ENCODE measurements at regions not wholly inside any gene's neighbourhood (a gene's known extent, or its start where the extent isn't known, plus 50 kb on each side); places are given as distances from the start of the nearest gene placed in this dataset.
"Not testable (repeated sequence)": the region's sequence is repeated elsewhere in the genome, so short reads cannot be mapped to it uniquely, and the experiment has no call there.

DNA sequence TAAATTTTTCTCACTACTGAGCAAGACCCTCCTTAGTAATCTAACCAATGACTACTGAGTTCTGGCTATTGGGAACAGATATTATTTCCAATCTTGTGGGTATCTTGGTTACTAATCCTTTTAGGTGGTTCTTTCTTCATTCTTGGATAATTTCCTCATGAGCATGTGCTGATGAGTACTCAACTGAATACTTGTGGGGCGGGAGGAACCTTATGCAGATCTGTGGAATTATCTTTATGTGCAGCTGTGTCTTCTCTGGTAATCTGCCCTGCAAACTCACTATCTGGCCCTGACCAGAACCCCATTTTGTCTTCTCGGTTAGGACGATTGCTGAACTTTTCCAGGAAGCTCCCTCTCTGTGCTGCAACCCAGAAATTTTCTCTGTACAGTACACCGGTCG is 89.7 kb upstream of the TRPC4 start:
- no peak overlapping the region for H3K27ac ChIP-seq (ENCODE audit: insufficient read depth, low read length)
- H3K4me2 ChIP-seq (ENCODE audit: extremely low read depth, insufficient read depth, low read length): no peak overlapping the region
- no peak overlapping the region for H3K9ac ChIP-seq (ENCODE audit: insufficient read depth, low read length)
- no peaks in the 10 kb centered on the region for H3K27me3 ChIP-seq (ENCODE audit: control insufficient read depth, insufficient read depth, low read length)
- TF ChIP-seq EZH2 (IDR thresholded peaks at IDR 0.05; ENCODE audit: low read length, missing control alignments): no peak
- TF ChIP-seq, protein P1, sequence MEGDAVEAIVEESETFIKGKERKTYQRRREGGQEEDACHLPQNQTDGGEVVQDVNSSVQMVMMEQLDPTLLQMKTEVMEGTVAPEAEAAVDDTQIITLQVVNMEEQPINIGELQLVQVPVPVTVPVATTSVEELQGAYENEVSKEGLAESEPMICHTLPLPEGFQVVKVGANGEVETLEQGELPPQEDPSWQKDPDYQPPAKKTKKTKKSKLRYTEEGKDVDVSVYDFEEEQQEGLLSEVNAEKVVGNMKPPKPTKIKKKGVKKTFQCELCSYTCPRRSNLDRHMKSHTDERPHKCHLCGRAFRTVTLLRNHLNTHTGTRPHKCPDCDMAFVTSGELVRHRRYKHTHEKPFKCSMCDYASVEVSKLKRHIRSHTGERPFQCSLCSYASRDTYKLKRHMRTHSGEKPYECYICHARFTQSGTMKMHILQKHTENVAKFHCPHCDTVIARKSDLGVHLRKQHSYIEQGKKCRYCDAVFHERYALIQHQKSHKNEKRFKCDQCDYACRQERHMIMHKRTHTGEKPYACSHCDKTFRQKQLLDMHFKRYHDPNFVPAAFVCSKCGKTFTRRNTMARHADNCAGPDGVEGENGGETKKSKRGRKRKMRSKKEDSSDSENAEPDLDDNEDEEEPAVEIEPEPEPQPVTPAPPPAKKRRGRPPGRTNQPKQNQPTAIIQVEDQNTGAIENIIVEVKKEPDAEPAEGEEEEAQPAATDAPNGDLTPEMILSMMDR (conservative IDR thresholded peaks at IDR 0.05 in 1 of 2, IDR thresholded peaks at IDR 0.05 in 1 of 2; ENCODE audit: low read depth in 1 of 2, low read length in 2 of 2): no peak
- DNase-seq (ENCODE audit: low read depth in 2 of 2): no peak
- H3K36me3 ChIP-seq (ENCODE audit: control insufficient read depth, insufficient read depth, low read length): no peaks in the 10 kb centered on the region
- no peak overlapping the region for H3K4me3 ChIP-seq (replicated peaks in 1 of 4; ENCODE audit: control extremely low read depth in 1 of 4, insufficient read depth in 1 of 4, low read depth in 3 of 4, low read length in 4 of 4)
- no peak overlapping the region for H2AFZ ChIP-seq (ENCODE audit: low read length)
- no peaks in the 10 kb centered on the region for H4K20me1 ChIP-seq (ENCODE audit: control insufficient read depth, extremely low read depth, insufficient read depth, low read length)
- no peaks in the 10 kb centered on the region for H3K9me3 ChIP-seq (ENCODE audit: control insufficient read depth, insufficient read depth, low read depth, low read length)
- no peaks in the 10 kb centered on the region for H3K4me1 ChIP-seq (ENCODE audit: control insufficient read depth, extremely low read depth, insufficient read depth, low read length)
- no peaks in the 10 kb centered on the region for H3K79me2 ChIP-seq (ENCODE audit: control insufficient read depth, insufficient read depth, low read length)

DNA sequence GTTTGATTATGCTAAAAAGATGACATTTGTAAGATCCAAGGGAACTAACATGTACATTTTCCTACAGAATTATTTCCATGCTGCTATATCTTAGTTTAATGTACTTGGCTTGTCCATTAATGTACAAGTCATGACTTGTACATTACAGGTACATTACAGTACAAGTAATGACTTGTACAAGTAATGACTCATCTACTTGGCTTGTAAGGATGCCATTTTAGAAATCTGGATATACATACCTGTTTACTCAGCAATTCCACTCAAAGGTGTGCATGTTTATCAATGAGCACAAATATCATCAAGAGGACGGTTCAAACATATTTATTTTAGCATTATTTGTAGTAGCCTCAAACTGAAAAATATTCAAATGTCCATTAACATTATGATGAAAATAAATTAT is 87.0 kb upstream of the TRPC4 start:
- H3K9ac ChIP-seq (ENCODE audit: insufficient read depth, low read length): no peak overlapping the region
- H3K9me3 ChIP-seq (ENCODE audit: control insufficient read depth, insufficient read depth, low read depth, low read length): no peaks in the 10 kb centered on the region
- H3K27ac ChIP-seq (ENCODE audit: insufficient read depth, low read length): no peak overlapping the region
- DNase-seq (ENCODE audit: low read depth in 2 of 2): no peak
- H3K4me3 ChIP-seq (replicated peaks in 1 of 4; ENCODE audit: control extremely low read depth in 1 of 4, insufficient read depth in 1 of 4, low read depth in 3 of 4, low read length in 4 of 4): no peak overlapping the region
- H3K36me3 ChIP-seq (ENCODE audit: control insufficient read depth, insufficient read depth, low read length): no peaks in the 10 kb centered on the region
- H3K79me2 ChIP-seq (ENCODE audit: control insufficient read depth, insufficient read depth, low read length): no peaks in the 10 kb centered on the region
- H2AFZ ChIP-seq (ENCODE audit: low read length): no peak overlapping the region
- H3K27me3 ChIP-seq (ENCODE audit: control insufficient read depth, insufficient read depth, low read length): no peaks in the 10 kb centered on the region
- H4K20me1 ChIP-seq (ENCODE audit: control insufficient read depth, extremely low read depth, insufficient read depth, low read length): no peaks in the 10 kb centered on the region
- H3K4me1 ChIP-seq (ENCODE audit: control insufficient read depth, extremely low read depth, insufficient read depth, low read length): no peaks in the 10 kb centered on the region
- TF ChIP-seq, protein P1 (conservative IDR thresholded peaks at IDR 0.05 in 1 of 2, IDR thresholded peaks at IDR 0.05 in 1 of 2; ENCODE audit: low read depth in 1 of 2, low read length in 2 of 2): no peak
- TF ChIP-seq EZH2 (IDR thresholded peaks at IDR 0.05; ENCODE audit: low read length, missing control alignments): no peak
- no peak overlapping the region for H3K4me2 ChIP-seq (ENCODE audit: extremely low read depth, insufficient read depth, low read length)

DNA sequence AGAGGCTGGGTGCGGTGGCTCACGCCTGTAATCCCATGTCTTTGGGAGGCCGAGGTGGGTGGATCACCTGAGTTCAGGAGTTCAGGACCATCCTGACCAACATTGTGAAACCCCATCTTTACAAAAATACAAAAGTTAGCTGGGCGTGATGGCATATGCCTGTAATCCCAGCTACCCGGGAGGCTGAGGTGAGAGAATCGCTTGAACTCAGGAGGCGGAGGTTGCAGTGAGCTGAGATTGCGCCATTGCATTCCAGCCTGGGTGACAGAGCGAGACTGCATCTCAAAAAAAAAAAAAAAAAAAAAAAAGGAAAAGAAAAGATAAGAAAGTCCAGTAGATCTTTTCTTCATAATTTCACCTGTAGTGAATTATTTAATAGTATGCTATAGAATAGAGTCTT is 85.0 kb upstream of the TRPC4 start:
- not testable (repeated sequence) for H3K36me3 ChIP-seq (ENCODE audit: control insufficient read depth, insufficient read depth, low read length); H3K9me3 ChIP-seq (ENCODE audit: control insufficient read depth, insufficient read depth, low read depth, low read length); H3K4me1 ChIP-seq (ENCODE audit: control insufficient read depth, extremely low read depth, insufficient read depth, low read length); H3K4me3 ChIP-seq (replicated peaks in 1 of 4; ENCODE audit: control extremely low read depth in 1 of 4, insufficient read depth in 1 of 4, low read depth in 3 of 4, low read length in 4 of 4); H3K4me2 ChIP-seq (ENCODE audit: extremely low read depth, insufficient read depth, low read length); H3K9ac ChIP-seq (ENCODE audit: insufficient read depth, low read length); DNase-seq (ENCODE audit: low read depth in 2 of 2); H4K20me1 ChIP-seq (ENCODE audit: control insufficient read depth, extremely low read depth, insufficient read depth, low read length); H2AFZ ChIP-seq (ENCODE audit: low read length); H3K27me3 ChIP-seq (ENCODE audit: control insufficient read depth, insufficient read depth, low read length); H3K27ac ChIP-seq (ENCODE audit: insufficient read depth, low read length); H3K79me2 ChIP-seq (ENCODE audit: control insufficient read depth, insufficient read depth, low read length)

DNA sequence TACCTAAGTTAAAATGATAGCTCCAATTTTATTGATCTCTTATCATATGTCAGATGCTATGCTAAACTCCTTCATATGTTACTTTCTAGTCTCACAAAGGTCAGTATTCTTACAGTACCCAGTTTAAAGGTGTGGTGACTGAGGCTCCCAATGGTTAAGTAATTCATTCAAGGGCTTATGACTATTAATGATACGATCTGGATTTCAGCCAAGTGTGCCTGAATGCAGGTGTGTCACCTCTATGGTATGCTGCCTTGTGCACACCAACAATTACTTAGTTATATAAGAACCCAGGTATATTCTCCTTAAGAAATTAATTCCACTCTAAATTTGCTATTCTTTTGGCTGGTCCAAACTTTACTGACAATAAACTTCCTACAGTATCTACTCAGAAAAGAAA is 84.6 kb upstream of the TRPC4 start:
- H3K36me3 ChIP-seq (ENCODE audit: control insufficient read depth, insufficient read depth, low read length): no peaks in the 10 kb centered on the region
- no peak for TF ChIP-seq EZH2 (IDR thresholded peaks at IDR 0.05; ENCODE audit: low read length, missing control alignments)
- TF ChIP-seq, protein P1 (conservative IDR thresholded peaks at IDR 0.05 in 1 of 2, IDR thresholded peaks at IDR 0.05 in 1 of 2; ENCODE audit: low read depth in 1 of 2, low read length in 2 of 2): no peak
- H3K4me2 ChIP-seq (ENCODE audit: extremely low read depth, insufficient read depth, low read length): no peak overlapping the region
- no peak overlapping the region for H3K4me3 ChIP-seq (replicated peaks in 1 of 4; ENCODE audit: control extremely low read depth in 1 of 4, insufficient read depth in 1 of 4, low read depth in 3 of 4, low read length in 4 of 4)
- no peak overlapping the region for H3K9ac ChIP-seq (ENCODE audit: insufficient read depth, low read length)
- H3K4me1 ChIP-seq (ENCODE audit: control insufficient read depth, extremely low read depth, insufficient read depth, low read length): no peaks in the 10 kb centered on the region
- no peak overlapping the region for H3K27ac ChIP-seq (ENCODE audit: insufficient read depth, low read length)
- no peak overlapping the region for H2AFZ ChIP-seq (ENCODE audit: low read length)
- no peaks in the 10 kb centered on the region for H4K20me1 ChIP-seq (ENCODE audit: control insufficient read depth, extremely low read depth, insufficient read depth, low read length)
- no peaks in the 10 kb centered on the region for H3K27me3 ChIP-seq (ENCODE audit: control insufficient read depth, insufficient read depth, low read length)
- DNase-seq (ENCODE audit: low read depth in 2 of 2): no peak
- no peaks in the 10 kb centered on the region for H3K79me2 ChIP-seq (ENCODE audit: control insufficient read depth, insufficient read depth, low read length)
- no peaks in the 10 kb centered on the region for H3K9me3 ChIP-seq (ENCODE audit: control insufficient read depth, insufficient read depth, low read depth, low read length)

Measured in fibroblast of lung (primary cell).